Inferior parietal cortex (tissue), 1 donor: ENCODE measurements at regions not wholly inside any gene's neighbourhood (a gene's known extent, or its start where the extent isn't known, plus 50 kb on each side); places are given as distances from the start of the nearest gene placed in this dataset.
"Not testable (repeated sequence)": the region's sequence is repeated elsewhere in the genome, so short reads cannot be mapped to it uniquely, and the experiment has no call there.

Source experiments
- DNase-seq: peaks from one replicate; pipeline ENCODE4 v3.0.0-alpha.2; 2016; ENCODE audit errors: extremely low spot score

DNA sequence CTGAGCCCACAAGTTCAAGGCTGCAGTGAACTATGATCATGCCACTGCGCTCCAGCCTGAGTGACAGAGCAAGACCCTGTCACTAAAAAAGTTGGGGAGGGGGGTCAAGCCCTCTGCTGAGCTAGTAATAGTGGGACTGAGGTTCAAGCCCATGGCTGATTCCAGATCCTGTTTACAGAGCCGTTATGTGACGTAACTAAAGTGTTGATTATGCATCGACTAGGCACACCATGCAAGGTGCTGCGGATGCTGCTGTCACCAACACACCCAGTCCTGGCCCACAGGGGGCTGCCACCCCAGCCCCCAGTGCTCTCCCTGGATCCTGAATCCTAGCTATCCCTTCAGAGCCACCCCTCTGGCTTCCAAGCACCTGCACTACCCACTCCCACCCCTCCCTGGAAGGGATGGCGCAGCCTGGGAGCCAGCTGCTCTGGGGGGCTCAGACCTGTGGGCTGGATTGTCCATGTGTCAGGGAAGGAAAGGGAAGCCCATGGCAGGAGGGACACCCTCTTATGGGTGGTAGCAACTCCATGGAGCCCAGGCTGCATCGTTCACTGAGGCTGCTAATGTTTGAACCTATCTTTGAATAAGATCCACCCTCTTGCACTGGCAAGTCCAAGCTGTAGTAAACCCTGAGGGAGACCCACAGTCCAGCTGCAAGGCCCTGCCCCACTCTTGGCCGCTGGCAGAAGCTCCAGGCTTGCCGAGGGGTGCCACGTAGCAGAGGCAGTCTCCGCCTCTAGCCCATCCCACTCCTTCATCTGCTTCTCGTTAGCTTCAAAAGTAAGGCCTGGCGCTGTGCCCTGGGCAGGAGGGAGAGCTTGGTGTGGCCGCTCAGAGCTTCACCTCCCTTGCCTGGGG, 95.0 kb downstream of the SNX5 start:
- no peak for DNase-seq

DNA sequence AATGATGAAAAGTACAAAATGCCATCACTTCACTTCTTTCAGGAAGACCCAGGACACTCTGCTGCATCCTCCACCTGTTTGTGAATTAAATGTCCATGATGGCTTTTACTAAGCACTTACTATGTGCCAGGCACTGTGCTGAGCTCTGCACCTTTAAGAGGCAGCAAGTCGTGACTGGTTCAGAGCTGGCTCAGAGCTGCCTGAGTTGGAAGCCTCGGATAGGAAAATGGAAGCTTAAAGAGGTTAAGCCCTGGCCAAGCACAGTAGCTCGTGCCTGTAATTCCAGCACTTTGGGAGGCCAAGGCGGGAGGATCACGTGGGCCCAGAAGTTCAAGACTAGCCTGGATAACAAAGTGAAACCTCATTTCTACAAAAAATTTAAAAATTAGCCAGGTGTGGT, 95.6 kb downstream of the SNX5 start:
- DNase-seq, result no peak

DNA sequence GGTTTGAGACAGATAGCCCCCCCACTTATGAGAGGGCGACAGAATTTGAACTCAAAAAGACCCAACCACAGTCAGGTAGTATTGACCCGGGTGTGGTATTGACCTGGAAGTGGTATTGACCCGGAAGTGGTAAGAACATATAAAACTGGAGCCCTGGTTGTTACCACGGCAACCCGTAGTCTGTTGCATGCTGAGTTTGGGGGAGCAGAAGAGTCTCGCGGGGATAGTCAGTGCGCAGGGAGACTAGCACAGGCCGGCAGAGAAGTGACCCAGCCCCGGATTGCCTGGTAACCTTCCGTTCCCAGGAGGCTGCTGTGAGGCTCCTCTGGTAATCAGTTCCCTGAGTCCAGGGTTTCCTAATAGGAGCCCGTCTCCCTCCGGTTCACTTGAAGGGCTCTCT, 96.2 kb downstream of the SNX5 start:
- DNase-seq, result no peak

DNA sequence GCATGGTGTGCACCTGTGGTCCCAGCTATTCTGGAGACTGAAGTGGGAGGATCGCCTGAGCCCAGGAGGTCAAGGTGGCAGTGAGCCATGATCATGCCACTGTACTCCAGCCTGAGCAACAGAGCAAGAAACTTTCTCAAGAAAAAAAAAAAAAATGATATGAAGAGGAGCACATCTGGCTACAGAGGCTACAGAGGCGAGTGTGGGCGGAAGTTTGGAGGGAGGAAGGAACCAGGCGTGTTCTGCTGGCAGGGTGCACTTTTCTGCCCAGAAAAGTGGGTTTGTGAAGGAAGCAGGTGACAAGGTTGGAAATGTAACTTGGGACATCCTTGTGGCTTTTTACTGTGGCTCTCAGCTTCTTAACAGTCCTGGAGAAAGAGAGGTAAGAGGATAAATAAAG, 96.7 kb downstream of the SNX5 start:
- DNase-seq, result no peak

DNA sequence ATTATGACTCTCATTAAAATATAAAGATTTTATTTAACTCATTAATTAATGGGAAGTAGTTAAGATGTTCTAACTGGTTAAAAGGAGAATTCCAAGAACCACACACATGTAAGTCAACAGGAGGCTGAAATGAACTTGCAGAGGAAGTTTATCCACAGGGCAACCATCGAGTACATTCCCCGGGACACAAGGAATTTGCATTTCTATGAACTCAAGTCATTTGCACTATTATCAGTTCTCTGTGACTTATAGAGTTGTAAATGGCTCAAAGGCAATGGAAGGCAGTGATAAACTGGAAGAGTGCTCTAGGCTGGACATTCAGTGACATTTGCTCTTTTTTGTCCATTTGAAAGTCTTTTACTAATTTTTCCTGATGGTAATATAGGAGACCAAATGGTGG, 97.4 kb downstream of the SNX5 start:
- DNase-seq, result no peak

DNA sequence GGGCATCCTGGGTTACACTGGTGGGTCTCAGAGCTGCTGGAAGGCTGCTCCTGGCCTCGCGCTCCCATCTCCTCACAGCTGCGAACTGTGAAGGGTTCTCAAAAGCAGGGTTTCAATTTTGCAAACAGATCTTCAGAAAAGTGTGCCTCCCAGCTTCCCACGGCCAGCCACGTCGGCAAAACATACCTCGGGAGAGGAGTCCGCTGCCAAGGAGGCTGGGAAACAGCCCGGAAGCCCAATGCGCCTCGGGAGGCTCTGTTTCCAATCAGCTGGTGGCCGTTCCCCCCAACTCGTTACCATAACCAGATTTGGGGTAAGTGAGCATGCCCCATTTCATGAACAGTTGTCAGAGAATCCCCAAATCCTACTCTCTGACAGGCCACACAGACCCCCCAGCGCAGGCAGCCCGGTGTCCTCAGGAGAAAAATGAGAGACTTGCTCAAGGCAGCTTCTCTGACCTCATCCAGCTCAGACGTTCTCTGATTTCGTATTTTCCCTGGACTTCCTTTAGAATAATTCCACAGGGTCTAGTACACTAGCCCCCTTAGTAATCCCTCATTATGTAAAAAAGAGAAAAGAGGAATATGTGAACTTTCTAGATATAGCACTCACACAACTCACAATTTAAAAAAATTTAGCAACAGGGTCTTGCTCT, 98.4 kb downstream of the SNX5 start:
- DNase-seq, result no peak

DNA sequence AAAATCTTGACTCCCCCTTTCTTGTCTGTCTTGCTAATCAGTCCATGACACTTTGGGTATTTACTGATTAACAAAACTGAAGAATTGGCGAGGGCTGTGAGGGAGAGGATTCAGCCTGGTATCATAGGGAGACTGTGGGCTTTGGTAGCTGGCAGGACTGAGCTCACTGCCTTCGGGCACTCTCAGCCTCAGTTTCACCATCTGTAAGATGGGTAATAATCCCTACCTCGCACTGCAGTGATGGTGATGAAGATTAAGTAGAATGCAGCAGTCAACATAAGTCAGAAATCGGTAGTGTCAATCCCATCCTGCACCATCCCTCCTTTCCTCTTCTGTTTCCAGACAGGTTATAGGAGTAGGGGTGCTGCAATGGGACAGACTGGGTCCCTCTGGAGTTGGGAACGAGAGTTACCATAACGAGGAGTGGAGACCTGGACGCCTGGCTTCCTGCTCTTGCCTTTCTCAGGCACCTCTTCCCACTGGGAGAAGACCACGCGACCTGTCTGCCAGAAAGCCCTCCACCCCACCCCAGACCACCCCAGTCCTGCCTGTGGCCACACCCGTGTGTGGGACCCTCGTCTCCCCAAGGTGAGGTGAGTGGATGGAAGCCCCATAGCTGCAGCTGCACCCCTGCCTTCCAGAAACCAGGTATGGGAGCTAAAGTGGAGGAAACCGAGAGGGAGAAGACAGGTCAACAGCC, 99.1 kb downstream of the SNX5 start:
- DNase-seq, result no peak

DNA sequence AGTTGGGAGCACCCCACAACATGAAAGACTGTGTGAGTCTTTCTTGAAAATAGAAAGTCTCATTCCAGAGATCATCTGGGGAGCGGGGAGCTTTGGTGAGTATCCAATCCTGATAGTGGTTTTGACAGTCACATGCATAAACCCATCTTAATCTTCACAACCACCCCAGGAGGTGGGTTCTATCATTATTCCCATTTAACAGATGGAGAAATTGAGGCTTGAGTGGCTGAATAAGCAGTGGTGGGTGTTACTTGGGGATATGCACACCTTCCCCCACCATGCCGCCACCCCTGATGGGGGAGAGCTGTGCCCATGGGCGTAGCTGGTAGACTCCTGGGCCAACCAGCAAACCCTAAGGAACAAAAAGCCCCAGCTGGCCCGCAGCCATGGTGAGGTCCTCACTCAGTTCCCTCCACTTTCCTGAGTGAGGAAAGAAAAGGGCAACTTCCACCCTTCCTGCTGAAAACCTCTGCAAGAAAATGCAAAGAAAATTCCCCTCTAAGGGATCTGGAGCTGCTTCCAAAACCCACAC, 99.8 kb downstream of the SNX5 start:
- DNase-seq, result no peak

DNA sequence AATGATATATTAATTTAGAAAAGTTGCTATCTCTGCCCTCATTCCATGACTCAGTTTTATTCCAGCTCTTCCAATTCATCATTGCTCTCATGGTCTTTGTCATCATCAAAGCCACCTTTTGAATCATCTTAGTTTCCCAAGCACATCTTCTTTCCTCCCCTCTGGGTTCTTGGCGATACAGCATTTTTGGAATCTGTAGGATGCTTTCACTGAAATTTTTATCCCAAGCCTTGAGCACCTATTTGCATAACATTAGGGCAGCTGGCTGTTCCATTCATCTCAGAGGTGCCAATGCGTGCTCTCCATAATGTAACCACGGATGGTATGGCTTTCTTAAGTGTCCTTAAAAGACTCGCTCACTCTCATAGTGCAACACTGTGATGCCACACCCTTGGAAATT, 100.4 kb downstream of the SNX5 start:
- no peak for DNase-seq

DNA sequence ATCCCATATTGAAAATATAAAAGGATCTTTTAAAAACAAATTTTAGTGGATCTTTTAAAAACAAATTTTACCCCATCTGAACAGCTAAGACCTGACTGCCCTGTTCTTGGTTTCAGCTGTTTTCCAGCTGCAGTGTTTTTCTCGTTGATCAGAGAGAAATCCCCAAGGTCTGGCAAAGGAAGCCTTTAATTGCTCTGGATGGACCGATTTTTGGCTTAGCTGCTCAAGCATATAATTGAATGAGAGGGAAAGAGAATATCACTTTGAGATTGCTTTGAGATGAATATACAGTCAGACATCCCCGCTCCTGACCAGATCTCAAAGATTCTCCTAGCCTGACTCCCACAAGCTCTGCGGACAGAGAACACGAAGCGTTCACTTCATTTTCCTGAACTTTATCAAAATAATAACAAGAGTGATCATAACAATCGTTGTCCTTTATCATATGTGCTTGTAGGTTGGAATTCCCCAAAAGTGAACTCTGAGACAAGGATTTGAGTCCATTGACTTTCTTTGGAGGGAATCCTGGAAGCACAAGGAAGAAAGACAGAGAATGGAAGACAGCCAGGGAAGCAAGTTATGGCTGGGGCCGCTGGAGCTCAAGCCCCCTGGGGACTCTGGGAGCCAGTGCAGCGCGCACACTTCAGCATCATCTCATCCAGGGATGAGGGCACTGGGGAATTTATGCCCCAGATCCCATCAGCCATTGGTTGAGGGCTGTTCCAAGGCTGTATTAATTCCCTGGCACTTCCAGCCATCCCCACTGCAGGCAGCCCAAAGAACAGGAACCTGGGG, 101.3 kb downstream of the SNX5 start:
- DNase-seq, result no peak

DNA sequence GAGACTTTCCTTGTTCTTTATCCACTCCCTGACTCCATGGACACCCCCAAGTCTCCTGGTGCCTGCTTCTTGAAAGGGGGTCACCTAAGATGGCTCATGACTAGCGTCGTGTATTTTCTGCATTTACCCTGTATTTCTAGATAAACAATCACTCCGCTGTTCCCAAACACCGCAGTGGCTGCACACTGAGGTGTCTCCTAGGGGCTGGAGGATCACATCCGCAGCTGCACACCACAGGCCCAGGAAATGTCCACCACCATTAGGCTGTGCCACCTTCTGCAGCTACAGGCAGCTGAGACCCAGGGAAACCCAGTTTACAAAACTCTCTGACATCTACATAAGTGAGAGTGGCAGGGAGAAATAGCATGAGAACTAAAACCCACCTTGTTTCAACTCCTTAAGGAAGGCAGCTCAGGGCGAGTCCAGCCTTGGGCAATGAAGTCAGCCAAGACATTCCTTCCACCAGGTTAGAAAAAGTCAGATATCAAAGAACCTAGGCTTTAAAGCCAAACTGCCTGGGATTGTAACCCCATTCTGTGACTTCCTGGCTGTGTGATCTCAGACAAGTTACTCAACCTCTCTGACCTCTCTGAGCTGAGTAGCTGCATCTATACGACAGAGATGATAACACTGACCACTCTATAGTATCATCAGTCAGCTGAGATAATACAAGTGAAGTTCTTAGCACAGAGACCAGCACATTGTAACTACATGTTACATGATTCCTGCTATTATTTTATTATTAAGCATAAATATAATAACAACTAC, 102.2 kb downstream of the SNX5 start:
- DNase-seq, result no peak

DNA sequence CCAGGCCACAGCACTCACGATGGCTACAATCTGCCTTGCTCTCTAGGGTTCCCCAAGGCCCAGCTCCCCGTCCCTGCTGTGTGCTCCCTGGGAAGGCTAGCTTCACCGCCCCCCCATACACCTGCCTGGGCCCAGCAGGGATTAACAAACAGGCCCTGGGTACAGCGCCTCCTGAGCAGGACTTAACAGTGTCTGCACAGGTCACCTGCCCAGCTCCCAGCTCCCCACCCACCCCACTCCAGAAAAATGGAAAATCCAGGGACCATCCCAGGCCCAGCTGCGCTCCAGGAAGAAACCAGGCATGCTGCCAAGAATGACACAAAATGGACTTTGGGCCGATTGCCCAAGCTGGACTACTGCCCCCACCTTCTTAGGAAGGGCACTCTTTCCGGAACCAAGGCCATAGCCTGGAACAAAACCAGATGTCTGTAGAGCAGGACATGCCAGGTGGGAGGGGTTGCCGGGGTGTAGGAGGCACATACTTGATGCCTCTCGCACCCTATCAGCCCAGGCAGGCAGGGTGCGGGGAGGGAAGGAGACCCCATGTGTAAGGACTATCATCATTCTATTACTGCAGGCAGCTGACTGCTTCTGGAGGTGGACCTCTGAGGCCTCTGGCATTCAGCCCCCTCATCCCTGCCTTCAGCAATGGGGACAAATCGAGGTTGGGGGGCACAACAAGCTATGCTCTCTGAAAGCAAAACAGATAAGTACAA, 104.9 kb downstream of the SNX5 start:
- no peak for DNase-seq

DNA sequence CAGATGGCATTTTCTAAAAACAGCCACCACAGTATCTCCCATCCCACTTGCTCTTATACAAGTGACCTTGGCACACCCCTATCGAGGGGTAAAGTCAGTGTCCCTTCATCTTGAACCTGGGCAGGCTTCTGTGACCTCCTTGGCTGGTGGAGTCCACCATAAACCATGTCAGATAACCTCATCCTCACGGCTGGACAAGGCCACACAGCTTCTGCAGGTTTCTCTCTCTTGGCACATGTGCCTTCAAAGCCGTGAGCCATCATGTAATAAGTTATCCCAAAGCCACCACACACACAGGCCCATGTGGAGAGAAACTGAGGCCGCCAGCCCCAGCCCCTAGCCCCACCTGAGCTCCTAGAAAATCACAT, 105.4 kb downstream of the SNX5 start:
- no peak for DNase-seq

DNA sequence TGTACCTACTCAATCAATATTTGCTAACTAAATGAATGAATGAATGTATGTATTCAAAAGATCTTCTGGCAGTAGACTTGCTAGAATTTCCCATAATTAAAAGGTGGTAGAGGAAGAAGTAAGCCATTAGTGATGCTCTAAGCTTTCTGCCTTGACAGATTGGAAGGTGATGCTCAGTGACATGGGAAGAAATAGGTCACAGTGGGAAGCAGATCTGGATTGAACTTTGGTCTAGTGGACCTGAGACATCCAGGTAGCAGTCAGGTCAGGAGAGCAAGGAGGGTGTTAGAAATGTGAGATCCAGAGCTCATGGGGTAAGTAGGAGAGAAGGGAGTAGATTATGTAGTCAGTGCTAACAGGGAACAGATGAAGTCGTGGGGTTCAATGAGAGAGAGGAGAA, 106.4 kb downstream of the SNX5 start:
- no peak for DNase-seq

DNA sequence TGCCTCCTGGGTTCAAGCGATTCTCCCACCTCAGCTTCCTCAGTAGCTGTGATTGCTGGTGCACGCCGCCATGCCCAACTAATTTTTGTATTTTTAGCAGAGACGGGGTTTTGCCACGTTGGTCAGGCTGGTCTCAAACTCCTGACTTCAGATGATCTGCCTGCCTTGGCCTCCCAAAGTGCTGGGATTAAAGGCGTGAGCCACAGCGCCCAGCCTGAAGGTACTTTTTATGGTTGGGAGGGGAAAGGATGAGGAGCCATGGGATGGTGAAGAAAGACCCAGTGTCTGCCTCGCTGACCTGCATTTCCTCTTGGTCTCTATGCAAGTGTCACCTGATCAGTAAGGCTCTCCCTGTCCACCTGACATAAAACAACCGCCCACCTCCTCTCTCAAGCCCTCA, 107.0 kb downstream of the SNX5 start:
- DNase-seq, result not testable (repeated sequence)

DNA sequence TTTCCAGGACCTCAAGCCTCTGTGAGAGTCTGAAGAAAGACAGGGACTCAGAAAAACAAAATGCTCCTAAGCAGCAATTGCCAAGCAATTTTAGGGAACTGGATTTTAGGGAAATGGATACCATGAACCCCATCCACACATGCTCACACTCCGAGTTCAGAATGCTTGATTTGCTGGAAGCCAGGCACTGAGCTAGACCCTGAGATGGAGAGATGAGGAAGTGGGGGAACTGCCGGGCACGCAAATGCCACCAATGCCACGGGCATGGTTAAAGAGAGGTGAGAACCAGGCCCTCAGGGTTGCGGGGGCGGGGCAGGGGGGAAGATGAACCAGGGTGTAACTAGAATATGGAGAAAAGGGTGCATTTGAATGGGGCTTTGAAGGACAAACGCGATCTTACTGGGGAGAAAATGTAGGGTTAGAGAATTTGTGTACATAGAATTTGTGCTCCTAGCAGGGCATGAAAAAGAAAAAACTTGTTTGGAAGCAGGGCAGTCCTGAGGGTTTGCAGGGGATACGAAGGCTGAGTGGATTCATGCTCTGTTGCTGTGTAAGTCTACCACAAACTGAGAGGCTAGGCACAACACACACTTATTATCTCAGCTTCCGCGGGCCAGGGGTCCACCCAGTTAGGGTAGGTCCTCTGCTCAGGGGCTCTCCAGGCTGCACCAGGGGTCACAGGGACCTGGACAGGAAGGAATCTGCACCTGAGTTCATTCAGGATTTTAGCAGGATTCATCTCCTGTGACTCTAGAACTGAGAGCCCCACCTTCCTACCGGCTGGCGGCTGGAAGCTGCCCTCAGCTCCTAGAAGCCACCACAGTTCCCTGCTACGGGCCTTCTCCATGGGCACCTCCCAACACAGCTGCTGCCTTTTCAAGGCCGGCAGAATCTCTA, 108.0 kb downstream of the SNX5 start:
- DNase-seq, result no peak

DNA sequence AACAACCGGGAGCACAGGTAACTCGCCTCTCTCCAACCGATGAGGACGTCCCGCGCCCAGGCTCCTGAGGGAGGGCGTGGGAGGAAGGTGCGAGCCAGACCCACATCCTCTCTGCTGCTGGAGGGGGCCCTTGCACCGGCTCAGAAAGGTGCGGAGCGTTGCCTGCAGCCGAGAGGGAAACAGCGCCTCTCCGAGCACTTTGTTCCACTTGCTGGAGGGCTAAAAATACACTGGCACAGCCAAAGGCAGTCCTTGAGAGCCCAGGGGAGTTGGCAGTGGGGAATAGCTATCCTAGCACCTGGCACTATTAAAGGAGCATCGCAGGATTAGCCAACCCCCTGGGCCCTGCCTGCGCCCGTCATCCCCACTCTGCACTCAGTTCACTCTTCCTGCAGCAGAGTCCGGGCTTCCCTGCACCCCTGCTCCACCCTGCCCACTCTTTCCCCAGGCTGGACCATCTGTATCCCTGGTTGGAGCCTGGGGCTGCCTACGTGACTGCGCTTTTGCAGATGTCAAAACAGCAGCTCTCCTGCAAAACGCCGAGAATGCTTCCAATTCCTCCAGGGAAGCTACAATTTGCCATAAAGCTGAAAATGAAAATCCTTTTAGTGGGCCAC, 108.9 kb downstream of the SNX5 start:
- DNase-seq, result peak; percentile 22

DNA sequence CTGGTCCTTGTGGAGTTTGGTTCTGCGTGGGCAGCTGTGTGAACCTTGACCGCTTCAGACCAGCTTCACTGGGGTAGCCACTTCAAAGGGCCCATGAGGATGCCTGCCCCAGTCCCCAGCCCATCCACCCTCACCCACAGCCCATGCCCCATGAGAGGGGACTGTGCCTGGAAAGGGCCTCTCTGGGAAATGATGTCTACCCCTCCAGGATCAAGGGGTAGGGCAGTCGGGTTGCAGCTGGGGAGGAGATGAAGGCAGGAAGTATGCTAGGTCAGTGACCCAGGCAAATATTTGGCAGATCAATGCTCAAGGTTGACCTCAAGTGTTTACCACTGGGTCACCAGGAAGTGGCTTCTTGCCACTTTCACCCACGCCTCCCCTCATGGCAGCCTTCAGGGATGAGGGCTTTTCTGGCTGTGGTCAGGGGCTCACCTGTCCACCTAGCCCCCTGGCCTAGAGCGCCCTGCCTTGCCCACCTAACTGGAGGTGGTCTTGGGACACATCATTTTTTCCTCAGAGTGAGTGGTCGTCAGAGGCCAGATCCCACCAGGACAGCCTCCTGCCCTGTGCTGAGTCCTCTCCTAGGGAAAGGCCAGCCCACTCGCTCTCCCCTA, 109.5 kb downstream of the SNX5 start:
- DNase-seq, result no peak
